SK-N-MC (cell line): ENCODE measurements at regions not wholly inside any gene's neighbourhood (a gene's known extent, or its start where the extent isn't known, plus 50 kb on each side); places are given as distances from the start of the nearest gene placed in this dataset.
"Not testable (repeated sequence)": the region's sequence is repeated elsewhere in the genome, so short reads cannot be mapped to it uniquely, and the experiment has no call there.

Experiments
- DNase-seq: peaks from one replicate; pipeline ENCODE4 v3.0.0-alpha.2; 2011; ENCODE audit warnings: low read depth, low spot score
- H3K27ac ChIP-seq: fragments of 200-600 bp; sonication (generic); 2 replicates; pipeline ENCODE4 v1.5.1; 2016; ENCODE audit warnings: mixed run types
- H3K36me3 ChIP-seq: fragments of 200-600 bp; sonication (generic); 2 replicates; pipeline ENCODE4 v1.6.1; 2017; ENCODE audit warnings: antibody characterized with exemption, low read length, mixed read lengths; ENCODE audit not compliant: insufficient read depth
- H3K4me3 ChIP-seq: fragments of 200-600 bp; sonication (generic); 2 replicates; pipeline ENCODE4 v1.5.1; 2016
- H3K9ac ChIP-seq: fragments of 200-600 bp; sonication (generic); 2 replicates; pipeline ENCODE4 v1.8.0; 2017; ENCODE audit warnings: mixed run types, mixed read lengths; ENCODE audit not compliant: insufficient read length
- H3K9me3 ChIP-seq: fragments of 200-600 bp; sonication (generic); 2 replicates; pipeline ENCODE4 v1.6.1; 2017; ENCODE audit warnings: low read depth, mild to moderate bottlenecking, antibody characterized with exemption, low read length, moderate library complexity, mixed read lengths
- EZH2 ChIP-seq: fragments of 200-600 bp; sonication (generic); IDR thresholded peaks from one replicate; pipeline ENCODE4 v1.6.1; 2017; ENCODE audit warnings: antibody characterized with exemption
- FOXP2 ChIP-seq: optimal IDR thresholded peaks from 2 replicates; pipeline ENCODE3; 2011; ENCODE audit warnings: mild to moderate bottlenecking, moderate library complexity; ENCODE audit not compliant: insufficient read depth; ENCODE audit errors: extremely low read length, control extremely low read depth
- POLR2AphosphoS5 ChIP-seq: IDR thresholded peaks from 2 replicates; pipeline ENCODE4 v1.6.1; 2012; ENCODE audit warnings: mild to moderate bottlenecking, low read depth, low read length, borderline replicate concordance

DNA sequence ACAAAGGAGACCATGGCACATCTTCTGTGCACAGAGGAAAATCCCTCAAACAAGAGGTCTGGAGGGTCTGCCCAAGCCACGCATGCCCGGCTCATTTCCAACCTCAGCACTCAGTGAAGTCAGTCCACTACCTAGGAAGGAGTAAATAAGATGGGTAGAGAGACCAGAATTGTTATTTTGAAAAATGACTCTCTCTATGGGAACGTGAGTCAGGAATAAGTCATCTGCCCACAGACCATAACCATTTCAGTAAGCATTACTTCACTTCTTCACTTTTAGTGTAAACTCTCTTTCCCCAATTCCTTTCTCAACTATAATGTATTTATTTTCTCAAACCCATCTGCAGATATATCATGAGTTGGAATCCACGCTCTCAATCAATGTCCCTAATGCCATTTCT, 1039.9 kb upstream of the USP15 start:
- Histone ChIP-seq H3K4me3 (no peak overlapping the region), H3K36me3 (no peaks in the 10 kb centered on the region), H3K9ac (no peak overlapping the region), H3K27ac (no peak overlapping the region), H3K9me3 (no peaks in the 10 kb centered on the region)
- DNase-seq = no peak
- no peak for TF ChIP-seq EZH2
- TF ChIP-seq POLR2AphosphoS5 = no peak
- no peak for TF ChIP-seq FOXP2

DNA sequence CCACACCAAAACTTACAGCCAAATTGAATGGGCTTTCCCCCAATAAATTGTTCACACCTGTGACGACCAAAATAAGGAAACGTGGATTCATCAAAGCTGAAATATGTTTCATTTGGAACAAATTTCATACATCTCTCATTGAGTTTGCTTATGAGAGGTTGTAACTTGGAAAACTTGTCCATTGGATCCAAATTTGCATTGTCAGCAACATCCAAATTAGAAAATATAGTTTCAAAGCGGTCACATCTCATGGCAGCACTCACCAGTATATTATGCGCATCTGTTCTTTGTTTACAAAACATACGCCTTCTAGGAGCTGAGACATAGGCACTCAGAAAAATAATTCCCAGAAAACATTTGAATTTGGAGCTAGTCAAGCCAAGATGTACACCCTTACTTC, 1028.2 kb upstream of the USP15 start:
- no peaks in the 10 kb centered on the region for H3K36me3 ChIP-seq
- no peak overlapping the region for H3K27ac ChIP-seq
- no peak for TF ChIP-seq EZH2
- TF ChIP-seq FOXP2 = no peak
- TF ChIP-seq POLR2AphosphoS5 = no peak
- DNase-seq = no peak
- no peak overlapping the region for H3K9ac ChIP-seq
- 0 out of 2 replicates have a peak, but pooled peaks cover 3% of the 10 kb centered on the region for H3K9me3 ChIP-seq
- no peak overlapping the region for H3K4me3 ChIP-seq

DNA sequence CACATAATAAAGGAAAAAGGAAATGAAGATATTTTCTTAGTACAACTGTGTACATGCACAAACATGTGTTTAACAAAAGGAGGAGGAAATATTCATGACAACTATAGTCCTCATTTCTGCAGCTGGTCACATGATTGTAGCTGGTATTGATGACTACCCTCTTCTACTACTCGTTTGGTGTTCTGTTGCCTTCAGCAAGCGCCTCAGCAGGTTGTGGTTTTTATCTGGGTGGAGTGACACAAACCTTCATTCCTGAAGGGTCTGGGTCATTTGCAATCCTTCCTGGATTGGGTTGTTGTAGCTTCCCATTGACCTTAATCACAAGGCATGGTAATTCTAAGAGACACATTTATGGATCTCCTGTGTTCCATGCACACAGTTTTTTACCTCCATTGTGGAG, 1009.9 kb upstream of the USP15 start:
- no peak overlapping the region for H3K4me3 ChIP-seq
- H3K9ac ChIP-seq = no peak overlapping the region
- no peak overlapping the region for H3K27ac ChIP-seq
- TF ChIP-seq POLR2AphosphoS5 = no peak
- no peak for TF ChIP-seq FOXP2
- TF ChIP-seq EZH2 = no peak
- no peaks in the 10 kb centered on the region for H3K36me3 ChIP-seq
- H3K9me3 ChIP-seq = no peaks in the 10 kb centered on the region
- DNase-seq = no peak

DNA sequence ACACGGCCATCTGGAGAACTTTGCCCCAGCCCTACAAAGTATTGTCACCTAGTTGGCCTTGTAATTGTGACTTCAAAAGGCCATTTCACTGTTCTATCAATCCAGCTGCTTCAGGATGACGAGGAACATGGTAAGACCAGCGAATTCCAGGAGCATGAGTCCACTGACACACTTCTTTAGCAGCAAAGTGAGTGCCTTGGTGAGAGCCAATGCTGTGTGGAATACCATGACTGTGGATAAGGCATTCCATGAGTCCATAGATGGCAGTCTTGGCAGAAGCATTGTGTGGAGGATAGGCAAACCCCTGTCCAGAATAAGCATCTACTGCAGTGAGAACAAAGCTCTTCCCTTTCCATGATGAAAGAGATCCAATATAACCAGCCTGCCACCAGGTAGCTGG, 1009.1 kb upstream of the USP15 start:
- TF ChIP-seq POLR2AphosphoS5 = no peak
- no peak for TF ChIP-seq FOXP2
- TF ChIP-seq EZH2 = no peak
- H3K9ac ChIP-seq = no peak overlapping the region
- H3K9me3 ChIP-seq = no peaks in the 10 kb centered on the region
- no peak for DNase-seq
- no peak overlapping the region for H3K27ac ChIP-seq
- no peaks in the 10 kb centered on the region for H3K36me3 ChIP-seq
- H3K4me3 ChIP-seq = no peak overlapping the region

DNA sequence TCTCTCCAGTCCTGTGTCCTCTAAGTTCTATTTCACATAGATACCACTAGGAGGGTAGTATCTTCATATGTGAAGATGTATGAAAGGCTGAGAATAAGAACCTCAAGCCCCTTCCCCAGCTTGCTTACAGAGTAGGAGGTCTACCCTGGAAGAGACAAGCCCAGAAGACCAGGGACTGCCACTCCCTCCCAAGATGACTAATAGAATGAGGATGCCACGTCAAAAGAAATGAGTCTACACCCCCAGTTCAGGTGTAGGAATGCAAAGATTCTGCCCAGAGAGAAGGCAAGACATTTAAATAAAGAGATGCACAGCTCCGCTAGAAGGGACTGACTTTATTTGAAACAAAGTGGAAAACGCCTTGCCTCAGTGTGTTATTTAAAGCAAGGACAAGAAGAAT, 1006.0 kb upstream of the USP15 start:
- Histone ChIP-seq H3K9ac (no peak overlapping the region), H3K4me3 (no peak overlapping the region), H3K36me3 (no peaks in the 10 kb centered on the region), H3K9me3 (no peaks in the 10 kb centered on the region), H3K27ac (no peak overlapping the region)
- DNase-seq = no peak
- no peak for TF ChIP-seq FOXP2
- no peak for TF ChIP-seq POLR2AphosphoS5
- no peak for TF ChIP-seq EZH2

DNA sequence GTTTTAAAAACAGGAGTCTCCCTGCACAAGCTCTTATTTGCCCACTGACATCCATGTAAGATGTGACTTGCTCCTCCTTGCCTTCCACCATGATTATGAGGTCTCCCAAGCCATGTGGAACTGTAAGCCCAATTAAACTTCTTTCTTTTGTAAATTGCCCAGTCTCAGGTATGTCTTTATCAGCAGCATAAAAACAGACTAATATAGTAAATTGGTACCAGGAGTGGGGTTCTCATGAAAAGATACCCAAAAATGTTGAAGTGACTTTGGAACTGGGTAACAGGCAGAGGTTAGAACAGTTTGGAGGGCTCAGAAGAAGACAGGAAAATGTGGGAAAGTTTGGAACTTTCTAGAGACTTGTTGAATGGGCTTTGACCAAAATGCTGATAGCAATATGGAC, 995.9 kb upstream of the USP15 start:
- H3K27ac ChIP-seq, H3K4me3 ChIP-seq, H3K9ac ChIP-seq, H3K9me3 ChIP-seq, H3K36me3 ChIP-seq, DNase-seq: not testable (repeated sequence)

DNA sequence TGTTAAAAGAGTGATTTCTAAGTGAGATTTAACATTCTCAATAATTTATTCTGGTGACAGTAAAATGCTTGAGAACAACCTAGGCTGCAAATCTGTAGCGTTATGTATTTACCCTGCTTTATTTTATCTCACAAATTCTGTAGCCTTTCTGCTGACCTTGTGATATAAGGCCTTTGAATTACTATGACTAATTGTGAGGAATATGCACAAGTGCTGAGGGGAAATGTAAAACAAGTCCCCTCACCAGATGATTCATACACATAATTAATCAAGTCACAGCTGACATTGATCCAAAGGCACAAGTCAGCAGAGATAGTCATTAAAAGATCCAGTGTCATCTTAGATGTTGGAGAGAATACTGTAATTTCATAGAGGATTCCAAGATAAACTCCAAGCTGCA, 992.7 kb upstream of the USP15 start:
- TF ChIP-seq POLR2AphosphoS5 = no peak
- no peak for TF ChIP-seq FOXP2
- no peak for TF ChIP-seq EZH2
- no peaks in the 10 kb centered on the region for H3K36me3 ChIP-seq
- no peak overlapping the region for H3K9ac ChIP-seq
- no peak overlapping the region for H3K27ac ChIP-seq
- H3K4me3 ChIP-seq = no peak overlapping the region
- DNase-seq = no peak
- H3K9me3 ChIP-seq = no peaks in the 10 kb centered on the region

DNA sequence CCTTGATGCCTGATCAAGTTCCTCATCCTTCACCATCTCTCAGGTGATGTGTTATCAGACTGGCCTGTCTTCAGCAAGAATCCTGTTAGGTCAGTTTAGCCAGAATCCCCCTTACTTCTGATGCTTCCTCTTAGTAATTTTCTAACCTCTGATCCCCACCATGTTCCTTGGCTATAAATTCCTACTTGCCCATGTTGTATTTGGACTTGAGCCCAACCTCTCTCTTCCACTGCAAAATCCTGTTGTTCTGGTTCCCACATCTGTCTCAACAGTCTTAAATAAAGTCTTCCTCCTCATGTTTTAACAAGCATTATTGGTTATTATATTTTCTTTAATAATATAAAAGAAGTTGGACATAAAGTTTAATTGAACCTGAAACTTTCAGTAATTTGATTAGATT, 987.8 kb upstream of the USP15 start:
- TF ChIP-seq EZH2 (no peak), POLR2AphosphoS5 (no peak), FOXP2 (no peak)
- Histone ChIP-seq H3K36me3 (no peaks in the 10 kb centered on the region), H3K27ac (no peak overlapping the region), H3K4me3 (no peak overlapping the region), H3K9ac (no peak overlapping the region), H3K9me3 (no peaks in the 10 kb centered on the region)
- no peak for DNase-seq

DNA sequence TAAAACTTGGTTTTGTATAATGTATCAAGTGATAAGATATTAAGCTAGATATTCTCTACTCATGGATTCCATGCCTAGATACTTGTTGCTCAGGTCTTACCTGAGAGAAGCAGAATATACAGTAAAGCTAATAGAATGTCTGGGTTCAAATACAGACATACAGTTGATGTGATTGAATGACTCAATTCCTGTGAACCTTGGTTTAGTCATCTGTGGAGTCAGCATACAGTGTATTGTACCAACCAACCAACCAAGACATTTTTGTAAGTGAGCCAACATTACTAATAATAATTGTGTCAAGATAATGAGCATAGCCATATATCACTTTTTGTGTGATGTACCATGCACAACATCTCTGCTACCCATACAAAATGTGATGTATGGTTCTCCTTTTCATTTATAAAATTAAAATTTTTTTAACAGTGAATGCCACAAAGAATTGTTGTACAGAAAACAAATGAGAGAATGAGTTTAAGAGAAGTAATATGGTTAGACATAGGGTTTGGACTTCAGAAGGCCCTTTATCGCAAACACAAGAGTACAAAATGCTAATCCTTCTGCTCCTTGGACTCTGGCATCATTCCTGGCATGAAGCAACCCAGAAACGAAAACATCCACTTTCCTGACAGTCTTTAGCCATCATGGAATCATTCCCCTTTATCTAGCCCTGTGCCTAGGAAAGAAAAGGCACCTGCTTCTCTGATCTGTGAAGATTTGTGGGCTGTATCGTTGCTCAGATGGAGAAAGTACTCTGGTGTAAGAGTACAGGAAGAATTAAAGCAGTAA, 977.2 kb upstream of the USP15 start:
- H3K9me3 ChIP-seq = no peaks in the 10 kb centered on the region
- no peak overlapping the region for H3K4me3 ChIP-seq
- TF ChIP-seq EZH2 (no peak), FOXP2 (no peak), POLR2AphosphoS5 (no peak)
- no peak overlapping the region for H3K27ac ChIP-seq
- no peak overlapping the region for H3K9ac ChIP-seq
- H3K36me3 ChIP-seq = no peaks in the 10 kb centered on the region
- no peak for DNase-seq
